ENCODE measurements at regions not wholly inside any gene's neighbourhood (a gene's known extent, or its start where the extent isn't known, plus 50 kb on each side); places are given as distances from the start of the nearest gene placed in this dataset.

DNA sequence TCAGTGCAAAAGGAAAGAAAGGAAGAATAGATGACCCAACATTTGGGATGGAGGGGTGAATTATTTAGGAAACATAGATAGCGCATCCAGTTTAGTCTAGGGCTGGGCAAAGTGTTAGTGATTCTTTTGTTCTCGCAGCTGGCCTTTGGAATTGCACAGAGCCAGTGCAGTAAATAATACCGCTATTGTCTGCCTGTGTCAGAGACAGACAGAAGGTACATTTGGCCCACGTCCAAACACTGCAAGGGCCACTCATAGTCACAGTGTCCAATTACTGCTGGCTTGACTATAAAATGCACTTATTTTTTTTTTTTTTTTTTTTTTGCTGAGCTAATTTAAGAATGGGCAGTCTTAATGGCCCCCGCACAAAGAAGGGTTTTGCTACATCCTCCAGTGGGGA, 638.6 kb downstream of the BCL11B start:
- no peaks in the 10 kb centered on the region for H3K4me1 Mint-ChIP-seq (ENCODE audit: unreplicated experiment)
- TF ChIP-seq CTCF (IDR thresholded peaks at IDR 0.05; ENCODE audit: unreplicated experiment), result no peak
- no peaks in the 10 kb centered on the region for H3K9me3 Mint-ChIP-seq (ENCODE audit: unreplicated experiment)
- peaks cover 1% of the 10 kb centered on the region for H3K27me3 Mint-ChIP-seq (ENCODE audit: unreplicated experiment)
- H3K27ac Mint-ChIP-seq (ENCODE audit: unreplicated experiment), result no peak overlapping the region
- DNase-seq (ENCODE audit: low spot score), result no peak
- no peak overlapping the region for H3K4me3 Mint-ChIP-seq (ENCODE audit: unreplicated experiment)
- no peaks in the 10 kb centered on the region for H3K36me3 Mint-ChIP-seq (ENCODE audit: low read depth, unreplicated experiment)

- Mint-ChIP-seq H3K27ac (ENCODE audit: unreplicated experiment) (no peak overlapping the region), H3K4me3 (ENCODE audit: unreplicated experiment) (no peak overlapping the region), H3K36me3 (ENCODE audit: low read depth, unreplicated experiment) (no peaks in the 10 kb centered on the region), H3K27me3 (ENCODE audit: unreplicated experiment) (peaks cover 1% of the 10 kb centered on the region), H3K9me3 (ENCODE audit: unreplicated experiment) (no peaks in the 10 kb centered on the region), H3K4me1 (ENCODE audit: unreplicated experiment) (no peaks in the 10 kb centered on the region)
- DNase-seq (ENCODE audit: low spot score), result no peak
- no peak for TF ChIP-seq CTCF (IDR thresholded peaks at IDR 0.05; ENCODE audit: unreplicated experiment)
These were observed 637.8 kb downstream of the BCL11B start for GRCh38 chr14:98634043-98634820.

DNA sequence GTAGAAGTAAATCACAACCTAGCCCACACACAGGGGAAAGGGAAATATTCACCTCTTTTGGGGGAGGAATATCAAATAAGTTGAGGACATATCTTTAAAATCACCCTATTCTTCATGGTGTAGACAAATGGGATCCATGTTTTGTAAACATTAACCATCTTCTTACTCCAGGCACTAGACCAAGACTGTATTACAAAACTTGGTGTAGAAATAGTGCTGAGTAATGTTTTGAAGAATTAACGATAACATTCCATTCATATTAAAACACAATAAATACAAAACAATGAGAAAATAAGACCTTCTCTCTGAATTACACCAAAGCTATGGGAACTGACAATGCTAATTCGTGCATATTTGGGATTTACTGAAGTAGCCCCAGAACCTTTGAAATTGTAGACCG, 633.6 kb downstream of the BCL11B start:
- H3K27ac Mint-ChIP-seq (ENCODE audit: unreplicated experiment), result no peak overlapping the region
- no peaks in the 10 kb centered on the region for H3K27me3 Mint-ChIP-seq (ENCODE audit: unreplicated experiment)
- no peaks in the 10 kb centered on the region for H3K9me3 Mint-ChIP-seq (ENCODE audit: unreplicated experiment)
- H3K4me3 Mint-ChIP-seq (ENCODE audit: unreplicated experiment), result no peak overlapping the region
- no peaks in the 10 kb centered on the region for H3K4me1 Mint-ChIP-seq (ENCODE audit: unreplicated experiment)
- no peak for TF ChIP-seq CTCF (IDR thresholded peaks at IDR 0.05; ENCODE audit: unreplicated experiment)
- DNase-seq (ENCODE audit: low spot score), result no peak
- no peaks in the 10 kb centered on the region for H3K36me3 Mint-ChIP-seq (ENCODE audit: low read depth, unreplicated experiment)

DNA sequence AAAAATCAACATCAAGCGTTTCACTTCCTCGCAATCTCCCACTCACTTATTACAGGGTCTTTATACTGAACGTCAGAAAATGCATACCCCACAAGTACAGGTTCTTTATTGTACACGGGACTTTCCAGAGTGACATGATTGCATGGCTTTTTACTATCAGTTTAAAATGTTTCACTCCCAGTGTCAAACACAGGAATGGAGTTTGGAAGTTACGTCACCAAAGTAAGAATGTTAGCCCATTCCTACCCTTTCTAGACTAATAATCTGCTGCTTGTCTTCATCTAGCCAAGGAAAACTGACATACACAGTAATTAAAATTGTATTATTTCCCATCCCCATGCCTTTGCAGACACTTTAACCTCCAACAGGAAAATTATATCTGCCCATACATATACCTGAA, 624.2 kb downstream of the BCL11B start:
- Mint-ChIP-seq H3K4me1 (ENCODE audit: unreplicated experiment) (no peaks in the 10 kb centered on the region), H3K9me3 (ENCODE audit: unreplicated experiment) (no peaks in the 10 kb centered on the region), H3K27ac (ENCODE audit: unreplicated experiment) (no peak overlapping the region), H3K27me3 (ENCODE audit: unreplicated experiment) (no peaks in the 10 kb centered on the region), H3K4me3 (ENCODE audit: unreplicated experiment) (no peak overlapping the region), H3K36me3 (ENCODE audit: low read depth, unreplicated experiment) (no peaks in the 10 kb centered on the region)
- DNase-seq (ENCODE audit: low spot score), result no peak
- no peak for TF ChIP-seq CTCF (IDR thresholded peaks at IDR 0.05; ENCODE audit: unreplicated experiment)

DNA sequence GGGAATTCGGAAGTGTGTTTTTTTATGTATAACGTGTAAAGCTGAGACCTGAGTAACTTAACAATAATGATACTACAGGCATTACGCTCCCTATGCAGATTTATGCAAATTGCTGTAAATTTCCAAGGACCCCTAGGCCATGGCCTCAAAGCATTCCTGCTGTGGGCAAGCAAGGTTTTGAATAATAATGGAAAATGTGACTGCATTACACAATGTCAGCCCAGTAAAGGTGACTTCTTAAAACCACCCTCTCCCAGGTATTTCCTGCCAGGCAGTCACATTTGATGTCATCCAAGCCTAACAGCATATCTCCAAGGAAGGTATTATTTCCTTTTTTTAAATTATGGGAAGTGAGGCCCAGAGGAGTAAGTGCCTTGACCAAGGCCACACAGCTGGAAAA, 621.0 kb downstream of the BCL11B start:
- Mint-ChIP-seq H3K4me3 (ENCODE audit: unreplicated experiment) (no peak overlapping the region), H3K36me3 (ENCODE audit: low read depth, unreplicated experiment) (peaks cover 3% of the 10 kb centered on the region), H3K4me1 (ENCODE audit: unreplicated experiment) (no peaks in the 10 kb centered on the region), H3K27ac (ENCODE audit: unreplicated experiment) (no peak overlapping the region), H3K9me3 (ENCODE audit: unreplicated experiment) (no peaks in the 10 kb centered on the region), H3K27me3 (ENCODE audit: unreplicated experiment) (no peaks in the 10 kb centered on the region)
- DNase-seq (ENCODE audit: low spot score), result no peak
- no peak for TF ChIP-seq CTCF (IDR thresholded peaks at IDR 0.05; ENCODE audit: unreplicated experiment)
